NCI-H1105 (cell line): ENCODE measurements at regions not wholly inside any gene's neighbourhood (a gene's known extent, or its start where the extent isn't known, plus 50 kb on each side); places are given as distances from the start of the nearest gene placed in this dataset.
"Not testable (repeated sequence)": the region's sequence is repeated elsewhere in the genome, so short reads cannot be mapped to it uniquely, and the experiment has no call there.

Experiments used
- DNase-seq: peaks from one replicate; lab custom pipeline; 2025; lab: John Stamatoyannopoulos, UW

DNA sequence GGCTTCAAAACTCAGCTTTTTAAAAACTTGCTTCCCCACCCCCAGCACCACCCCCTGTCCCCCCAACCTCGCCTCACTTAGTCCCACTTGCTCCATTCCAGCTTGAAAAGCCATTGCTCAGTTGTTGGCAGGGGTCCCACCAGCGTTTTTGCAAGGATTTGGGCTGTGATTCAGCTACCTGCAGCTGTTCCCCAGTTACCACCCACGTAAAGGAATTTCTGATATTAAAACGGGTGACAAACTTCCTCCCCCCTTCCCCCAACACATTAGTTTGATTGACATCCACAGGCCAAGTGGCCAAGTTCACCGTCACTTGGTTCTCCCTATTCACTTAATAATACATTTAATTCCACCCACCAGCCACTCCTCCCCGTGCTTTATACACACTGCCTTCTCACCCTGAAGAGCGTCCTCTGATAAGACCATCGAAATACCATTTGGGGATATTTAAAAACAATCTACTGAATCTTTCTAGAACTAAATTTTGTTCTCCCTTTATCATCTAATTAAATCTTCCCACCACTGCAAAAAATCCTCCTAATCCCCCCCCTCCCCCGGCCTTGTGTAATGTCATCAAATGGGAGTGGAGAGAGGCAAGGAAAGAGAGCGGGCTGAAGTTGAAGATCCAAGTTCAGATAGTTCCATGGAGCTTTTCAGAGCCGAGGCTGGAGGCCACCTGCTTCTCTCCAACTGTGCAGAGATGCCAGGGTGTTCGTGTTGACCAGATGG, 55.1 kb downstream of the SOX9 start:
- DNase-seq: no peak

- peak; percentile 25 for DNase-seq
These were observed 55.7 kb downstream of the SOX9 start for GRCh38 chr17:72176516-72176851.

- DNase-seq: peak; percentile 15
These were observed 56.3 kb downstream of the SOX9 start for GRCh38 chr17:72176951-72177660.

GRCh38 chr17:72177738-72178137, 56.9 kb downstream of the SOX9 start:
- DNase-seq: no peak

DNA sequence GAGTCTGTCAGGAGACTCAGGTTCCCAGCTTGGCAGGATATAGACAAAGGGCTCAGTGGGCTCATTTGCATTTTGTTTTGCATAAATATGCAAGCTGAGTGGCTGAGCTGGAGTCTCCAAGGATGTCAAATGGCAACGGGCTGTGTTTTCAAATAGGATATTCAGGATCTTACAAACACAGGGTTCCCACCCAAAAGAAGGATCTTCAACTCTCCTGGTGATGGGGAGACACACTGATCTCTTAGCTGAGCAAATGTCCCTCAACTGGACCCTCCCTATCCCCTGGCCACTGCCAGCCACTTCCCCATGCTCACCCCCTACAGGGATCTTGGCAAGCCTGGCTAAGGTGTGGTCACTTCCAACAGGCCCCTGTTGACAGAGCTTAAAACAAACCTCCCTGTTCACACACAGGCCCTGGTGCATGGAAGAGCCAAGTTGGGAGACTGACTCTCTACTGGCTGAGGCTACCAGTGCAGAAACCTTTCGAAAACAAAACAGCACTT, 61.6 kb downstream of the SOX9 start:
- no peak for DNase-seq

- DNase-seq: no peak
These were observed 62.4 kb downstream of the SOX9 start for GRCh38 chr17:72183194-72183685.

- no peak for DNase-seq
These were observed 64.0 kb downstream of the SOX9 start for GRCh38 chr17:72184805-72185204.

GRCh38 chr17:72185564-72185963, 64.7 kb downstream of the SOX9 start:
- no peak for DNase-seq

DNA sequence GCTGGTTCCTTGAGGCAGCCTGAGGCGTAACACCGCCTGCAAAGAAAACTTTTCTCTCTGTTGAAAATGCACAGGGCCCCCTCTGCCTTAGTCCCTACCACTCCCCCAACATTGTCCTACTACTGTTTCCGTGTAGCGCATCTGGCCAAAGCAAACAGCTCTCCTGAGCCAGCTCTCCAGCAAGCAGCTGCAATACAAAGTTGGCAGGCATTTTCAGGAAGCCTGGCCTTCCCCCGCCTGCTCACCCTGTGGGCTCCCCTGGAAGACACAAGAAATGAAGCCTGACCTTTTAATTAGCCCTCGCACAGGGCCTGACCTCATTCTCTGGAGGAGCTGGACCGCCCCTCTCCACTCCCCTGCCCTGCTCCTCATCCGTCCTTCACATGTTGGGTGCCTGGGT, 66.7 kb downstream of the SOX9 start:
- no peak for DNase-seq

GRCh38 chr17:72188801-72189200, 68.0 kb downstream of the SOX9 start:
- no peak for DNase-seq

GRCh38 chr17:72189768-72190593, 69.2 kb downstream of the SOX9 start:
- DNase-seq: no peak

- no peak for DNase-seq
These were observed 70.5 kb downstream of the SOX9 start for GRCh38 chr17:72191356-72191755.

GRCh38 chr17:72191921-72192799, 71.3 kb downstream of the SOX9 start:
- no peak for DNase-seq

DNA sequence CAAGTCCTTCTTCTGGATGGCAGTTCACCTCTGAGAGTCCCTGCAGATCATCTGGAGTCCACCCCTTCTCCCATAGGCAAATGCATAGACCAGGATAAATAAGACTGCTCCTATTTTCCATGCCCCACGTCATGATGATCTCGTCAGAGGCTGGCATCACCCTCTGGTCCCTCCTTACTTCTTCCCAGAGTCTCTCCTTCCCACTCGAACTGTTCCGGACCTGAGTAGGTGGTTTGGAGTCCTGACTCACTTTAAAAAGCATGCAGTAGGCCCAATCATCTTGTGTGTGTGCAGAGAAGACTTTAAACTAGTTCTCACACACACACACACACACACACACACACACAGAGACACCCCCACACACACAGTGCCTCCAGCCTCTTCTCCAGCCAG, 72.0 kb downstream of the SOX9 start:
- DNase-seq: no peak

DNA sequence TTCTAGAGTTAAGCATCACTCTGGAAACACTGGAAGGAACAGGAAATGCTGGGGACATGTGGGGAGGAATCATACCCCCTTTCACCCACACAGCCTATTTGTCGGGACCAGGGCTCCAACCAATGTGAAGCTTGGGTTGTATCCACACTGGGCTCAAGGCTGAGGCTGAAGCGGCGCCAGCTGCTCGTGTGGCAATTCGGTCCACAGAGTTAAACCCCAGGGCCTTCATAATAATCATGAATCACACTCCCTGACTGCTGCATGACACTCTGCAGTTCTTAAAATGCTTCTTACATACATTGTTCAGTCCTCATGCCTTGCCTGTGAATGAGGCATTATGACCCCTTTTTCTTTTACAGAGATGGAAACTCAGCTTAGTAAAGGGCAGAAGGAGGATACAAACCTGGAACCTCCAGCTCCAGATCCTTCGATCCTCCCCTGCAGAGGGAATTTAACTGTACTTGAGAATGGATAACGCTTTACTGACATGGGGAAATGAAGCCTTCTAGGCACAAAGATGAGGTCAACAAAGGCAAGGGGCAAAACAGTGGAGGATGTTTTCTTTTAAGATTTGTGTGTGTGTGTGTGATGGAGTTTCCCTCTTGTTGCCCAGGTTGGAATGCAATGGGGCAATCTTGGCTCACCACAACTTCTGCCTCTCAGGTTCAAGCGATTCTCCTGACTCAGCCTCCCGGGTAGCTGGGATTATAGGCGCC, 72.7 kb downstream of the SOX9 start:
- DNase-seq: no peak

GRCh38 chr17:72194107-72194440, 73.3 kb downstream of the SOX9 start:
- DNase-seq: not testable (repeated sequence)

DNA sequence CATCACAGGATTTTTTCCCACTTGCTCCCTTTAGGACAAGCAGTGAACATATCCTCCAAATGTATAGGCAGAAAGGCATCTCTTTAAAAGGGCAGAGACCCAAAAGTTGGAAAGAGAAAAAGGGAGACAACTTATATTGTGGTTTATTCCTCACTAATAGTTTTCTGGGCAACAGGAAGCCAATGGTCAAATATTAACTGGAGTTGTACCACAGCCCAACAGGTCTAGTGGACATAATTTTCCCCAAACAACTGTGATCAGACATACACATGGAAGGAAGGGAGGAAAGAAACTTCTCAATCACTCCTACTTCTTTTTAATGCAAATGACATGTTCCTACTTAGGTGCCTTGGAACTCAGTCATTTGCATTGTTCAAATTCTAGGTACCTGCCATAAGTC, 78.4 kb downstream of the SOX9 start:
- DNase-seq: no peak

GRCh38 chr17:72204742-72205141, 83.9 kb downstream of the SOX9 start:
- no peak for DNase-seq

GRCh38 chr17:72205357-72205756, 84.5 kb downstream of the SOX9 start:
- DNase-seq: no peak

GRCh38 chr17:72205822-72206221, 85.0 kb downstream of the SOX9 start:
- no peak for DNase-seq

DNA sequence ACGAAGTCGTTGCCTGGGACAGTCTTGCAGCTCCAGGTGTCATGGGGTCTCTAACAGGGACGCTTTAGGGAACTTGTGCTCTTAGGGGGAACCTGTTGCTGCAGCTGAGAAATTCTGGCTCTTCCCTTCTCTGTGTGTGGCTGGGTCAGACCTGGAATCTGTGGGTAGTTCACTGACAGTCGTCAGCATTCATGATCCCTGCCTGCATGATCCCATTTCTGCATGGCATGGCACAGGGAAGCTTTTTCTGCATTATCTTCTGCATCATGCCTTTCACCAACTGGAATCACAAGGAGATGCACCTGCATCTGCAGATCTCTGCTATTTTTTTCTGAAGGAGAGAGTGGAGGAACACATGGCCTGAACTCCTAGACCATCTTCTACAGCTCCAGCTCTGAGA, 85.6 kb downstream of the SOX9 start:
- no peak for DNase-seq
